A673 (cell line): ENCODE measurements at regions not wholly inside any gene's neighbourhood (a gene's known extent, or its start where the extent isn't known, plus 50 kb on each side); places are given as distances from the start of the nearest gene placed in this dataset.

ENCODE experiments used
- BruUV-seq: library from RNA; stranded (reverse); fragments of 400-500 nt; replicated peaks from 2 replicates; lab custom pipeline; 2021; lab: Mats Ljungman, UMichigan
- CTCF ChIA-PET: fragments of 300-600 bp; sonication (Branson Sonifier 250); formaldehyde crosslinking; loops from one replicate; lab custom pipeline; 2022; ENCODE audit warnings: antibody characterized with exemption; lab: Charles Lee
- POLR2A ChIA-PET: fragments of 300-600 bp; sonication (Branson Sonifier 250); formaldehyde crosslinking; loops from one replicate; lab custom pipeline; 2022; ENCODE audit warnings: antibody characterized with exemption; ENCODE audit not compliant: low non-redundant PET; lab: Charles Lee
- DNase-seq: peaks from one replicate; pipeline ENCODE4 v3.0.0-alpha.2; 2015; ENCODE audit warnings: low spot score
- H3K27ac ChIP-seq: fragments of 200-600 bp; sonication (generic); 2 replicates; pipeline ENCODE4 v1.5.1; 2016; ENCODE audit warnings: mixed run types, low read depth, mild to moderate bottlenecking, mixed read lengths, antibody characterized with exemption, low read length; ENCODE audit not compliant: poor library complexity, severe bottlenecking
- H3K27me3 ChIP-seq: fragments of 200-600 bp; sonication (generic); replicated peaks from 2 replicates; pipeline ENCODE4 v1.6.1; 2017; ENCODE audit warnings: mixed run types, low read depth, mild to moderate bottlenecking, mixed read lengths, antibody characterized with exemption, low read length; ENCODE audit not compliant: insufficient read depth, poor library complexity
- H3K36me3 ChIP-seq: fragments of 200-600 bp; sonication (generic); 2 replicates; pipeline ENCODE4 v1.6.1; 2016; ENCODE audit warnings: mixed run types, mild to moderate bottlenecking, mixed read lengths, antibody characterized with exemption, low read length; ENCODE audit not compliant: insufficient read depth, poor library complexity, severe bottlenecking
- H3K4me1 ChIP-seq: fragments of 200-600 bp; sonication (generic); 2 replicates; pipeline ENCODE4 v1.6.1; 2017; ENCODE audit warnings: mixed run types, mild to moderate bottlenecking, mixed read lengths, antibody characterized with exemption, low read length; ENCODE audit not compliant: insufficient read depth, poor library complexity, severe bottlenecking
- H3K4me3 ChIP-seq: fragments of 200-600 bp; sonication (generic); 2 replicates; pipeline ENCODE4 v1.5.1; 2016; ENCODE audit warnings: low read depth, mixed run types, mild to moderate bottlenecking, mixed read lengths, low read length; ENCODE audit not compliant: poor library complexity, severe bottlenecking
- H3K9me3 ChIP-seq: fragments of 200-600 bp; sonication (generic); 2 replicates; pipeline ENCODE4 v1.6.1; 2016; ENCODE audit warnings: mixed run types, low read depth, mild to moderate bottlenecking, mixed read lengths, antibody characterized with exemption, low read length; ENCODE audit not compliant: poor library complexity, severe bottlenecking
- EZH2 ChIP-seq: fragments of 200-600 bp; sonication (generic); IDR thresholded peaks from 2 replicates; pipeline ENCODE4 v1.6.1; 2017; ENCODE audit warnings: borderline replicate concordance, low read depth, mild to moderate bottlenecking, mixed read lengths, antibody characterized with exemption, low read length; ENCODE audit not compliant: poor library complexity, severe bottlenecking
- intact Hi-C: fragments of 100-400 bp; cut with micrococcal nuclease; formaldehyde crosslinking; loops from one replicate; pipeline ENCODE4 v1.10.0; 2022; ENCODE audit not compliant: unreplicated experiment
- TF ChIP-seq, protein P1 (sequence below): fragments of 300-800, 200-600 bp; sonication (generic); conservative IDR thresholded peaks from 2 replicates; pipeline ENCODE4 v1.5.1; 2017; ENCODE audit warnings: low read depth, mild to moderate bottlenecking, antibody characterized with exemption, low read length, moderate library complexity, mixed read lengths

DNA sequence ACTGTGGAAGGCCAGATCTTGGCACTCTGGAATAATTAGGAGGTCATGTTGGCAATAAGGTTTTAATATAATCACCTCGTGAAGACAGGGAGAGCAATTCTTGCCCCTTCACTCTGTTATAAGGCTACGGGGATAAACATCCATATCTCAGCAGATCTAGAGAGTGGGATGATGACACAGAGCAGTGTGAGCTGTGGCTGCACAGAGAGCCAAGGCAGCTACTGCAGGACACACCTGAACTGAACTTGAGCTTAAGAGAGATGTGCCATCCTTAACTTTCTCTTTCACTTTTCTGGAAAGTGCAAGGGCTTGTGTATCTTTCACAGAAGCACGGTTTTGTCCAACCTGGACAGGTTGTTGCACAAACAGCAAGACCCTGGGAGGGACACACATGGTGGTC is 174.7 kb downstream of the GATA3 start:
- ChIA-PET POLR2A (no interaction called here), CTCF (no interaction called here)
- Histone ChIP-seq H3K9me3 (no peaks in the 10 kb centered on the region), H3K27me3 (no peaks in the 10 kb centered on the region), H3K4me3 (no peak overlapping the region), H3K36me3 (no peaks in the 10 kb centered on the region), H3K4me1 (no peaks in the 10 kb centered on the region), H3K27ac (no peak overlapping the region)
- no TSS peak for BruUV-seq
- DNase-seq: no peak
- intact Hi-C loops: no loop called here
- no peak for TF ChIP-seq EZH2
- TF ChIP-seq, protein P1, sequence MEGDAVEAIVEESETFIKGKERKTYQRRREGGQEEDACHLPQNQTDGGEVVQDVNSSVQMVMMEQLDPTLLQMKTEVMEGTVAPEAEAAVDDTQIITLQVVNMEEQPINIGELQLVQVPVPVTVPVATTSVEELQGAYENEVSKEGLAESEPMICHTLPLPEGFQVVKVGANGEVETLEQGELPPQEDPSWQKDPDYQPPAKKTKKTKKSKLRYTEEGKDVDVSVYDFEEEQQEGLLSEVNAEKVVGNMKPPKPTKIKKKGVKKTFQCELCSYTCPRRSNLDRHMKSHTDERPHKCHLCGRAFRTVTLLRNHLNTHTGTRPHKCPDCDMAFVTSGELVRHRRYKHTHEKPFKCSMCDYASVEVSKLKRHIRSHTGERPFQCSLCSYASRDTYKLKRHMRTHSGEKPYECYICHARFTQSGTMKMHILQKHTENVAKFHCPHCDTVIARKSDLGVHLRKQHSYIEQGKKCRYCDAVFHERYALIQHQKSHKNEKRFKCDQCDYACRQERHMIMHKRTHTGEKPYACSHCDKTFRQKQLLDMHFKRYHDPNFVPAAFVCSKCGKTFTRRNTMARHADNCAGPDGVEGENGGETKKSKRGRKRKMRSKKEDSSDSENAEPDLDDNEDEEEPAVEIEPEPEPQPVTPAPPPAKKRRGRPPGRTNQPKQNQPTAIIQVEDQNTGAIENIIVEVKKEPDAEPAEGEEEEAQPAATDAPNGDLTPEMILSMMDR: no peak

DNA sequence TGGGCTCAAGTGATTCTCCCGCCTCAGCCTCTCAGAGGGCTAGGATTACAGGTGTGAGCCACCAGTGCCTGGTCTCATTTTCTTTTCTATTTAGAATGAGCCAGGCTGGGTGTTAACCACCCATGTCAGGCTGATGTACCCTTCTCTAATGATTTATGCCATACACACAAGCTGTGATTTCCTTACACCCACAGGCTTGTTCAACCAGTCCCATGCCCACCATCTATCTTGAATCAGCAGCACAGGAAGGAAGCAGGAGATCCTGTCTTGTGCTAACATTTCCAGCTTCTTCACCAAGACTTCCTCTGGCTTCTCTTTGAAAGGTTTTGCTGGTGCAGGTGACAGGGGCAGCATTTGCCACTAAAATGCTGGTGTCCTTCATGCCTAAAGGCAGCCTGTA is 176.4 kb downstream of the GATA3 start:
- TF ChIP-seq, protein P1: no peak
- Histone ChIP-seq H3K36me3 (no peaks in the 10 kb centered on the region), H3K4me1 (no peaks in the 10 kb centered on the region), H3K9me3 (no peaks in the 10 kb centered on the region), H3K4me3 (no peak overlapping the region), H3K27ac (no peak overlapping the region), H3K27me3 (no peaks in the 10 kb centered on the region)
- intact Hi-C loops: no loop called here
- no peak for DNase-seq
- BruUV-seq: no TSS peak
- POLR2A ChIA-PET: no interaction called here
- CTCF ChIA-PET: no interaction called here

DNA sequence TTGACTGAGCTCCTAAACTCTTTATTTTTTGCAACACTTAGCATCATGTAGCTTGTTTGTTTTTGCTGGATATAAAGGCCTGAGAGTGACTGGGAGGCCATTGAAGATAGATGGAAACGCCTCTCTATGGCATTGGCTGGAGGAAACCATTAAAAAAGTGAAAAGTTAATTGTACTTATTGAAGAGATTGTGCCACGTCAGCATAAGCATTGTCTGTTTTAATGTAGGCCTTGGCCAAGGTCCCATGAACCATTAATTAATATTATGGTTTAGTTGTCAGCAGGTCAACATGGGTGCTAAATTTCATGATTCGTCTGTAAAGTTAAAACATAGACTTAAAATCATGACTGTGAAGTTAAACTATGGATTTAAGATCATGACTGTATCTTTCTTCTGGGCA is 178.6 kb downstream of the GATA3 start:
- Histone ChIP-seq H3K4me1 (no peaks in the 10 kb centered on the region), H3K9me3 (no peaks in the 10 kb centered on the region), H3K36me3 (no peaks in the 10 kb centered on the region), H3K27ac (no peak overlapping the region), H3K27me3 (no peaks in the 10 kb centered on the region), H3K4me3 (no peak overlapping the region)
- TF ChIP-seq, protein P1: no peak
- TF ChIP-seq EZH2: no peak
- ChIA-PET POLR2A (interaction anchor here (0.5 kb wide), 1 partner anchor 157 kb away, joined by 3 read pairs; no protein-coding TSS in a partner anchor), CTCF (no interaction called here)
- intact Hi-C loops: no loop called here
- no peak for DNase-seq
- BruUV-seq: no TSS peak
